ENCODE measurements at regions not wholly inside any gene's neighbourhood (a gene's known extent, or its start where the extent isn't known, plus 50 kb on each side); places are given as distances from the start of the nearest gene placed in this dataset.
A peak's percentile ranks its signal among the peaks of the same experiment; 100 is the strongest.
"Not testable (repeated sequence)": the region's sequence is repeated elsewhere in the genome, so short reads cannot be mapped to it uniquely, and the experiment has no call there.

DNA sequence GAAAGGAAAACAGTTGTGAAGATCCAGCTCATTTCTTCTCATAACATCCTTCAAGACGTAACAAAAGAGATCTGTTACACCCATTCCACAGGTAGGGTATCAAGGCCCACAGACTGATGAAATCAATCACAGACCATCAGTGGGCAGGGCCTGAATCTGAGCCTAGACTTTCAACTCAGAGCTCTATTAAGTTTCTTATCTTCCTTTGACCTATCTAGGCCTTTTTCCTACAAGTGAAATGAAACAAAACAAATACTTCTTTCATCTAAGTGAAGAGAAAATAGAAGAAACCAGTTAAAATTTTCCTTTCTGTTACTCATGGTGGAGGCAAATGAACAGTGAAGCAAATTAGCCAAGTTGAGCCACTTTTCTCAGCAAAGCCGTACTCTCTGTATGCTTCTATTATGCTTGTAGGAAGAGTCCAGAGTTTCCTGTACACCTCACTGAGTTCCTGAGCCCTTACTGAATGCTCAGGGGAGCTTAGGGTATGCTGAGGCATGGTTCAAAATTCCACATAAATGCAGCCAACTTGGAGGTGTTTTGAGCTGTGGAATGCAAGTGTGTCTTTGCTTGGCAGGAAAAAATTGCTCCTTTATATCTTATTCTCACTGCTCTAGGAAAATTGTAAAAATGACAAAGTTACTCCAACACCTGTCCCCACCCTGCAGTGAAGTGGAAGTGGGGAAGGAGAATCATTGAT is 91.9 kb downstream of the FEM1C start:
- WGBS, 2 donors = 63 to 67% methylated on average over 2 of the region's 2 CpGs

DNA sequence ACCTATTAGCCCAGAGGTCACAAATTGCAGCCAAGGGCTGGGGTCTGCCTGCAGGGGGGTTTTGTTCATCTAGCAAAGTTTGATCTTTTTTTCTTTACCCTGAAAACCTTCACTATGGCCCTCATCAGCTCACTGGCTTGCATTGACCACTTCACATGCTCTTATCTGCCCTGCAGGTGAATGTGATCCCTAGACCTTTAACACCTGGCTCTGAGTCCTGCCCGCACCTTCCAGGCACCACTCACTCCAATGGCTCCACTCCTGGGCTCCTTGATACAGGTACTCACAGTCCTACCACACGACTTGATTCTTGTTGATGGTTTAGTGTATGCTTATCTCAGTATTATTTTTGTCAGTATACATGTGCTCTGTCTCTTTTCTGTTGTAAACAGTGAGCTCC is 92.5 kb downstream of the FEM1C start:
- no peaks in the 10 kb centered on the region for H3K36me3 ChIP-seq (ENCODE audit: low read depth, missing control alignments)
- no peaks in the 10 kb centered on the region for H3K27me3 ChIP-seq
- peaks cover 6% of the 10 kb centered on the region for H3K4me1 ChIP-seq
- H3K9me3 ChIP-seq = no peaks in the 10 kb centered on the region
- H3K4me3 ChIP-seq = no peak overlapping the region
- intact Hi-C loops (cut with DNase I; ENCODE audit: low total_unique reads) = no loop called here
- 85% methylated on average over 2 of the region's 2 CpGs for WGBS, 2 donors
- TF ChIP-seq, protein P1, sequence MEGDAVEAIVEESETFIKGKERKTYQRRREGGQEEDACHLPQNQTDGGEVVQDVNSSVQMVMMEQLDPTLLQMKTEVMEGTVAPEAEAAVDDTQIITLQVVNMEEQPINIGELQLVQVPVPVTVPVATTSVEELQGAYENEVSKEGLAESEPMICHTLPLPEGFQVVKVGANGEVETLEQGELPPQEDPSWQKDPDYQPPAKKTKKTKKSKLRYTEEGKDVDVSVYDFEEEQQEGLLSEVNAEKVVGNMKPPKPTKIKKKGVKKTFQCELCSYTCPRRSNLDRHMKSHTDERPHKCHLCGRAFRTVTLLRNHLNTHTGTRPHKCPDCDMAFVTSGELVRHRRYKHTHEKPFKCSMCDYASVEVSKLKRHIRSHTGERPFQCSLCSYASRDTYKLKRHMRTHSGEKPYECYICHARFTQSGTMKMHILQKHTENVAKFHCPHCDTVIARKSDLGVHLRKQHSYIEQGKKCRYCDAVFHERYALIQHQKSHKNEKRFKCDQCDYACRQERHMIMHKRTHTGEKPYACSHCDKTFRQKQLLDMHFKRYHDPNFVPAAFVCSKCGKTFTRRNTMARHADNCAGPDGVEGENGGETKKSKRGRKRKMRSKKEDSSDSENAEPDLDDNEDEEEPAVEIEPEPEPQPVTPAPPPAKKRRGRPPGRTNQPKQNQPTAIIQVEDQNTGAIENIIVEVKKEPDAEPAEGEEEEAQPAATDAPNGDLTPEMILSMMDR (IDR thresholded peaks at IDR 0.05) = no peak
- no peak for TF ChIP-seq POLR2A (IDR thresholded peaks at IDR 0.05)
- H3K27ac ChIP-seq = peak overlapping the region in 1 of 2 donors; percentile 58
- no peak for DNase-seq

More for the DNA sequence above, 91.9 kb downstream of the FEM1C start:
- Histone ChIP-seq H3K27me3 (no peaks in the 10 kb centered on the region), H3K27ac (peak overlapping the region in 1 of 2 donors; percentile 58), H3K4me3 (no peak overlapping the region), H3K4me1 (peaks cover 6% of the 10 kb centered on the region), H3K36me3 (ENCODE audit: low read depth, missing control alignments) (no peaks in the 10 kb centered on the region), H3K9me3 (no peaks in the 10 kb centered on the region)
- TF ChIP-seq, protein P1 (IDR thresholded peaks at IDR 0.05) = no peak
- TF ChIP-seq POLR2A (IDR thresholded peaks at IDR 0.05) = no peak
- intact Hi-C loops (cut with DNase I; ENCODE audit: low total_unique reads) = no loop called here
- no peak for DNase-seq

DNA sequence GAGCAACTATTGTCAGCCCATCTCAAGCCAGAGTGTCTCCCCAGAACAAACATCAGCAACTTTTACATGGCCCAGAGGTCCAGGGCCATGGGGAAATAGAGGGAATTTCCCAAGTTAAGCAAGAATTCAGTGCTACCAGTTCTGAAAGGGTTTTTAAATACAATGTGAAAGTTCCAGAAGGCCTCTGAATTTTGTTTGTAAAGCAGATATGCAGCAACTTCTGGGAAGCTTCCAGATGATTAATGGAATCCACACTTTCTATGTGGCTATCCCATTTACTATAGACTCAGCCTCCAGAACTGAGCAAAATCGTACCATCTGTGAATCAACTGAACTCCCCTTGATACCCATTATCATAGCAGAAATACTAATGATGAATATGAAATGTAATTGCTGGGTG is 93.8 kb downstream of the FEM1C start:
- no peaks in the 10 kb centered on the region for H3K9me3 ChIP-seq
- no peak overlapping the region for H3K27ac ChIP-seq
- TF ChIP-seq POLR2A (IDR thresholded peaks at IDR 0.05) = no peak
- TF ChIP-seq, protein P1 (IDR thresholded peaks at IDR 0.05) = no peak
- H3K4me3 ChIP-seq = no peak overlapping the region
- no peaks in the 10 kb centered on the region for H3K27me3 ChIP-seq
- 70 to 73% methylated on average over 1 of the region's 1 CpG for WGBS, 2 donors
- H3K36me3 ChIP-seq (ENCODE audit: low read depth, missing control alignments) = no peaks in the 10 kb centered on the region
- peaks cover 6% of the 10 kb centered on the region for H3K4me1 ChIP-seq
- intact Hi-C loops (cut with DNase I; ENCODE audit: low total_unique reads) = no loop called here
- DNase-seq = no peak

DNA sequence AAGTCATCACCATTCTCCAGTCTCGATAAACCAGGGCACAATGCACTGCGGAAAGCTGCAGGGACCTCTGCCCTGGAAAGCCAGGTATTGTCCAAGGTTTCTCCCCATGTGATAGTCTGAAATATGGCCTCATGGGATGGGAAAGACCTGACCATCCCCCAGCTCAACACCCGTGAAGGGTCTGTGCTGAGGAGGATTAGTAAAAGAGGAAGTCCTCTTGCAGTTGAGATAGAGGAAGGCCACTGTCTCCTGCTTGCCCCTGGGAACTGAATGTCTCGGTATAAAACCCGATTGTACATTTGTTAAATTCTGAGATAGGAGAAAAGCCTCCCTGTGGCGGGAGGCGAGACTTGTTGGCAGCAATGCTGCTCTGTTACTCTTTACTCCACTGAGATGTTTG is 95.9 kb downstream of the FEM1C start:
- intact Hi-C loops (cut with DNase I; ENCODE audit: low total_unique reads); H3K4me3 ChIP-seq; H3K27me3 ChIP-seq; H3K9me3 ChIP-seq; H3K36me3 ChIP-seq (ENCODE audit: low read depth, missing control alignments); H3K27ac ChIP-seq; H3K4me1 ChIP-seq: not testable (repeated sequence)
- DNase-seq = peak; percentile 30
- WGBS, 2 donors = 46 to 58% methylated on average over 7 of the region's 7 CpGs

DNA sequence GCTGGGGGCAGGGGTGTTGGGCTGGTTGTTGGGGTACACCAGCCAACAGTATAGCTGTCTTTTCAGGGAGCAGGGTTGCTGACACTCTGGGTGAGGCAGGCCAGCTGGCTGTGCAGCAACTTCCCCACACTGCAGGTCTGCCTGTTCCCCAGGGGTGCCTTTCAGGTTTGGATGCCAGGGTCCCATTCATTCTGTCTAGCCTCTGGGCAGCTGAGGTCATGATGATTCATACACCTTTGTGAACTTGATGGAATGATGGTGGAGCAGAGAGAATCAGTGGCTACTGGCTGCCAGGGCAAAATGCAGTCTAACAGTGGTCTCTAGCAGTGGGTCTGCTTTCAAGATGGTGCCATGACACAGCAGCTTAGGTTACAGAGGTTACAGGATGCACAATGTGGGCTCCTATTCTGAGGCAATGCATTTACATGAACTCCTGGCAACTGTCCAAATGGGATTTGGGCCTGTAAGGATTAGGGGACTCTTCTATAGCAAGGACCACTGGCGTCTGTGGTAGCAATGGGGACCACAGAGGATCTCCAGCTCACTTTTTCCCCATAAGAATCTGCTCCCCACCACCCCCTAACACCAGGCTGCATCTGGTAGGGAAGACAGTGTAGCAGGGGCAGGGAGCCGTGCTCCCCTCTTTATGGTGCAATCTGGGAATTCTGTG is 103.7 kb downstream of the FEM1C start:
- Histone ChIP-seq H3K4me3 (no peak overlapping the region), H3K4me1 (no peaks in the 10 kb centered on the region), H3K27ac (no peak overlapping the region), H3K9me3 (no peaks in the 10 kb centered on the region), H3K27me3 (no peaks in the 10 kb centered on the region), H3K36me3 (ENCODE audit: low read depth, missing control alignments) (no peaks in the 10 kb centered on the region)
- no peak for DNase-seq
- intact Hi-C loops (cut with DNase I; ENCODE audit: low total_unique reads) = no loop called here
- TF ChIP-seq POLR2A (IDR thresholded peaks at IDR 0.05) = no peak
- TF ChIP-seq, protein P1 (IDR thresholded peaks at IDR 0.05) = no peak
- WGBS, 2 donors = 87 to 91% methylated on average over 2 of the region's 2 CpGs

All from testis (tissue), 2 donors.